Fibroblast of the aortic adventitia (primary cell): ENCODE measurements at regions not wholly inside any gene's neighbourhood (a gene's known extent, or its start where the extent isn't known, plus 50 kb on each side); places are given as distances from the start of the nearest gene placed in this dataset.
"Not testable (repeated sequence)": the region's sequence is repeated elsewhere in the genome, so short reads cannot be mapped to it uniquely, and the experiment has no call there.

ENCODE experiments used
- DNase-seq: peaks from one replicate; pipeline ENCODE4 v3.0.0-alpha.2; 2010; ENCODE audit warnings: low read depth
- H3K4me3 ChIP-seq: 2 replicates; pipeline ENCODE4 v1.5.1; 2011; ENCODE audit warnings: low read depth, mild to moderate bottlenecking, control low read depth, low read length, moderate library complexity
- TF ChIP-seq, protein P1 (sequence below): IDR thresholded peaks from 2 replicates; pipeline ENCODE4 v1.5.1; 2011; ENCODE audit warnings: mild to moderate bottlenecking, low read length, control low read depth, inconsistent platforms; ENCODE audit not compliant: insufficient read depth

GRCh38 chr10:106271237-106271636, 893.3 kb downstream of the SORCS1 start:
- H3K4me3 ChIP-seq = no peak overlapping the region
- no peak for DNase-seq
- TF ChIP-seq, protein P1, sequence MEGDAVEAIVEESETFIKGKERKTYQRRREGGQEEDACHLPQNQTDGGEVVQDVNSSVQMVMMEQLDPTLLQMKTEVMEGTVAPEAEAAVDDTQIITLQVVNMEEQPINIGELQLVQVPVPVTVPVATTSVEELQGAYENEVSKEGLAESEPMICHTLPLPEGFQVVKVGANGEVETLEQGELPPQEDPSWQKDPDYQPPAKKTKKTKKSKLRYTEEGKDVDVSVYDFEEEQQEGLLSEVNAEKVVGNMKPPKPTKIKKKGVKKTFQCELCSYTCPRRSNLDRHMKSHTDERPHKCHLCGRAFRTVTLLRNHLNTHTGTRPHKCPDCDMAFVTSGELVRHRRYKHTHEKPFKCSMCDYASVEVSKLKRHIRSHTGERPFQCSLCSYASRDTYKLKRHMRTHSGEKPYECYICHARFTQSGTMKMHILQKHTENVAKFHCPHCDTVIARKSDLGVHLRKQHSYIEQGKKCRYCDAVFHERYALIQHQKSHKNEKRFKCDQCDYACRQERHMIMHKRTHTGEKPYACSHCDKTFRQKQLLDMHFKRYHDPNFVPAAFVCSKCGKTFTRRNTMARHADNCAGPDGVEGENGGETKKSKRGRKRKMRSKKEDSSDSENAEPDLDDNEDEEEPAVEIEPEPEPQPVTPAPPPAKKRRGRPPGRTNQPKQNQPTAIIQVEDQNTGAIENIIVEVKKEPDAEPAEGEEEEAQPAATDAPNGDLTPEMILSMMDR = no peak

DNA sequence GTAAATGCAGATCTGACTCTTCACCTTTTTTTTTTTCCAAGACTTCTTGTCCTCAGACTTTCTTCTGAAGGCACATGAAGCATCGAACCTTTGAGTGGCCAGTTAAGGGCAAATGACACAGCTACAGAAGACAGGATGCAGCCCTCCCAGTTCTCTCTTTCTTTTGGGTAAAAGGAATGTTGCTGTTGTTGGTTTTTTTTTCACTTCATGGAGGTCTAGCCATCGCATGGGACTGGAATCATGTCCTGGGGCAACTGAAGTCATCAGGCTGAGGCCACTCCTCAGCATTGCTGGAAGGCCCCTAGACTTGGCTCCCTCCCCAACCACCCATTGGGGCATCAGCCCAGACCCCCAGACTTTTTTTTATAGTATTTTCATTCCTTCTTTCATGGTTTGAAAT, 896.5 kb downstream of the SORCS1 start:
- no peak for DNase-seq
- TF ChIP-seq, protein P1 = no peak
- no peak overlapping the region for H3K4me3 ChIP-seq

DNA sequence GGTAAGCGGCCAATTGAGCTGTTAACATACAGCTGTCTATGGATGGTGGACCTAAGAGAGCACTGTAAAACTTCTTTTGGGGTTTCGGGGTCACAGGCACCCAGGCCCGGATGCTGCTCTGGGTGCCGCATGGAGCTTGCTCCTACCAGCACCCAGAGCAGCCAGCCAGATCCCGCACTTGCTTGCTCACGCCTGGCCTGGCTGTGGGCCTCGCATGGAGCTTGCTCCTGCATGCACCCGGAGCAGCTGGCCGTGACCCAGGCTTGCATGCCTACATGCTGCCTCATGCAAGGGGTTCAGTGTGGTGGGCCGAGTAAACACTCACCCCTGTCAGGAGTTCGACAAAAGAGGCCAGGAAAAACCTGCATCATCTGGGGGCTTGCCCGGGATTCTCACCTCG, 896.9 kb downstream of the SORCS1 start:
- TF ChIP-seq, protein P1 = no peak
- no peak for DNase-seq
- H3K4me3 ChIP-seq = no peak overlapping the region

GRCh38 chr10:106257432-106257831, 907.1 kb downstream of the SORCS1 start:
- not testable (repeated sequence) for DNase-seq

GRCh38 chr10:106255111-106255678, 909.3 kb downstream of the SORCS1 start:
- no peak overlapping the region for H3K4me3 ChIP-seq
- TF ChIP-seq, protein P1 = no peak
- no peak for DNase-seq

More at GRCh38 chr10:106257432-106257831, 907.1 kb downstream of the SORCS1 start:
- H3K4me3 ChIP-seq = not testable (repeated sequence)

DNA sequence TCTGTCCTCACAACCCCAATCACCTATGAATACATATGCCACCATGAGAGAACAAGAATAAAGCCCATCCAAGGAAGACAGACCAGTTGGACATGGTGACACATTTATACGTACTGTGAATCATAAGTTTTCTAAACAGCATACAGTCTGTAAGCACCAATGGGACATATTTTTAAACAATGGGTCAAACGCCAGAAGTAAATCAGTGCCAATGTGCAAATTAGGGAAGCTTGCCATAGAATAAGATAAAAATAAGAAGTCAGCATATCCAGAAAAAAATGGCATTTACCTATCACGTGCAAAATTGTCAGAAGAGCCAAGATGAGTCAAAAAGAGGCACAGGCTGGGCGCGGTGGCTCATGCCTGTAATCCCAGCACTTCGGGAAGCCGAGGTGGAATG, 910.4 kb downstream of the SORCS1 start:
- TF ChIP-seq, protein P1 = no peak
- no peak for DNase-seq
- no peak overlapping the region for H3K4me3 ChIP-seq

GRCh38 chr10:106252541-106252940, 912.0 kb downstream of the SORCS1 start:
- TF ChIP-seq, protein P1 = no peak
- no peak for DNase-seq
- no peak overlapping the region for H3K4me3 ChIP-seq
